Activated T-helper 2 cell treated with anti-CD3 and anti-CD28 coated beads, Interferon-gamma antibody, Interleukin-2, Interleukin-4, amounts not matched to agents 10 μg/mL and 5 μg/mL and 100 μg/mL, durations not matched to agents 14 hours and 24 hours and 36 hours (primary cell): ENCODE measurements at regions not wholly inside any gene's neighbourhood (a gene's known extent, or its start where the extent isn't known, plus 50 kb on each side); places are given as distances from the start of the nearest gene placed in this dataset.

Source experiments
- DNase-seq: peaks from one replicate; pipeline ENCODE4 v3.0.0; 2021; ENCODE audit warnings: low spot score
- H3K27ac Mint-ChIP-seq: one replicate; pipeline ENCODE4 v1.8.0; 2021; ENCODE audit warnings: mixed read lengths
- H3K27me3 Mint-ChIP-seq: one replicate; pipeline ENCODE4 v1.8.0; 2021; ENCODE audit warnings: low read depth, mixed read lengths
- H3K36me3 Mint-ChIP-seq: one replicate; pipeline ENCODE4 v1.8.0; 2021; ENCODE audit warnings: low read depth, mixed read lengths
- H3K4me1 Mint-ChIP-seq: one replicate; pipeline ENCODE4 v1.8.0; 2021; ENCODE audit warnings: low read depth, mixed read lengths
- H3K4me3 Mint-ChIP-seq: one replicate; pipeline ENCODE4 v1.8.0; 2021; ENCODE audit warnings: low read depth, mild to moderate bottlenecking, moderate library complexity, mixed read lengths
- H3K9me3 Mint-ChIP-seq: one replicate; pipeline ENCODE4 v1.8.0; 2021; ENCODE audit warnings: mixed read lengths
- intact Hi-C: fragments of 100-400 bp; cut with micrococcal nuclease; formaldehyde crosslinking; loops from one replicate; pipeline ENCODE4 v1.15.1; 2023

DNA sequence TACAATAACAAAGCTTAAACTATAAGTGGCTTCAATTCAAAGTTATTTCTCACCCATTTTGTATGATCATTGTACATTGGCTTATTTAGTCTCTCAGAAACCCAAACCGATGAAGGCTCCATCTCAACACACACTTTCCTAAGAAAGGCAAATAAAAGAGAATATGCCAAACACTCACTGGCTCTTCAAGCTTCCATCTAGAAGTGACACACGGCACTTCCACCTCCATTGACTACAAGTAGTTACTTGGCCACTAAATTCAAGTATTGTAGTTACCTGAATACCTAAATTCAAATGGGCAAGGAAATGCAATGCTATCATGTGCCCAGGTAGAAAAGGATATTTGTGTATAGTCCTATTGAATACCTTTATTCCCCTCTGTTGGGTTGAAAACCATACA lies 170.6 kb downstream of the OGFRL1 start:
- no peaks in the 10 kb centered on the region for H3K4me1 Mint-ChIP-seq
- no peak for DNase-seq
- intact Hi-C loops = no loop called here
- no peak overlapping the region for H3K4me3 Mint-ChIP-seq
- no peaks in the 10 kb centered on the region for H3K27me3 Mint-ChIP-seq
- H3K9me3 Mint-ChIP-seq = no peaks in the 10 kb centered on the region
- no peak overlapping the region for H3K27ac Mint-ChIP-seq
- no peaks in the 10 kb centered on the region for H3K36me3 Mint-ChIP-seq

DNA sequence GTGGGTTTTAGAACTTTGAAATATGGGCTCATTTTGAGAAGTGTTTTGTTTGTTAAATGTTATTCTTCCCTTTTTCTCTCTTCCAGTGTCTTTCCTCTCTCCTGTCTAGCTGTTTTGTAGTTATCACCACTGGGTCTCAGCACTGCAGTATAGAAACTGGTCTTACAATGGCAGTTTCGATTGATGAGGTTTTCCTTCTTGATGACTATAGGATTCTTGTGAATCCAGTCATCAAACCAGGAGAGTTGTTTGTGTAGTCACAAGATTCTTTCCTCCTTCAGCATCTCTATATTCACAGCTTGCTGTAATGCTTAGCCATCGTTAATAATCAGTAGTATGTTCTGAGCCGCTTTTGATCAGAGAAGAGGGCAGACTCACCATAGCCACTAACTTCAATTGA lies 172.3 kb downstream of the OGFRL1 start:
- no peak overlapping the region for H3K27ac Mint-ChIP-seq
- H3K27me3 Mint-ChIP-seq = no peaks in the 10 kb centered on the region
- H3K36me3 Mint-ChIP-seq = no peaks in the 10 kb centered on the region
- intact Hi-C loops = no loop called here
- no peak overlapping the region for H3K4me3 Mint-ChIP-seq
- no peaks in the 10 kb centered on the region for H3K9me3 Mint-ChIP-seq
- no peak for DNase-seq
- H3K4me1 Mint-ChIP-seq = no peaks in the 10 kb centered on the region

DNA sequence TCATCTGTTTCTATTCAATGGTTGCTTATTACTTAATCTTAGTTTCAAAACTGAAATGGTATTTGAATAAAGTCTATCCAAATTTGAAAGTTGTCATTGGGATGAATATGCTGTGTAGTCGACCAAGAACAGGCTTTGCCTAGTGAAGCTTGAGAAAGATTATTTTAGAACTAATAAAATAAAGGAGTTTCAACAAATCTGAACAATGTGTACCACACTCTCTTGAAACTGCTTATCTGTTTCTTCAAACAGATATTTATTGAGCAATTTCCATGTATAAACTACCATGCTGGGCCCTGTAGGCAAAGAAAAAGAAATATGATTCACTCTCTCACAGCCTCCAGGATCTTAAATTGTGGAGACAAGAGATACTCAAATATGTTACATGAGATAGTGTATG lies 174.4 kb downstream of the OGFRL1 start:
- H3K4me3 Mint-ChIP-seq = no peak overlapping the region
- no peaks in the 10 kb centered on the region for H3K36me3 Mint-ChIP-seq
- no peak for DNase-seq
- H3K27ac Mint-ChIP-seq = no peak overlapping the region
- intact Hi-C loops = no loop called here
- H3K27me3 Mint-ChIP-seq = no peaks in the 10 kb centered on the region
- no peaks in the 10 kb centered on the region for H3K4me1 Mint-ChIP-seq
- no peaks in the 10 kb centered on the region for H3K9me3 Mint-ChIP-seq

DNA sequence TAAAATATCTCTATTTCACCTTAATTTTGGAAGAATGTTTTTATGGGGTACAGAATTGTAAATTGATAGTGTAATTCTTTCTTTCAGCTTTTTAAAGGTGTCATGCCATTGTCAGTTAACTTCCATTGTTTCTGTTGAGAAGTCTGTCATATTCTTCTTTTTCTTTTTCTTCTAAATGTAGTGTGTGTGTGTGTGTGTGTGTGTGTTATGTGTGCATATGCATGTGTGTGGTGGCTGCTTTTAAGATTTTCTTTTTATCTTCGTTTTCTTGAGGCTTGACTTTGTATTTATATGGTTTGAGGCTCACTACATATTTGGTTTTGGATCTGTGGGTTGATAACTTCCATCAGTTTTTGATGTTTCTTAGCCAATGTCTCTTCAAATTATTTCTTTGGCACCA lies 176.5 kb downstream of the OGFRL1 start:
- no peaks in the 10 kb centered on the region for H3K36me3 Mint-ChIP-seq
- no peaks in the 10 kb centered on the region for H3K4me1 Mint-ChIP-seq
- DNase-seq = no peak
- H3K9me3 Mint-ChIP-seq = no peaks in the 10 kb centered on the region
- H3K27ac Mint-ChIP-seq = no peak overlapping the region
- intact Hi-C loops = no loop called here
- no peak overlapping the region for H3K4me3 Mint-ChIP-seq
- no peaks in the 10 kb centered on the region for H3K27me3 Mint-ChIP-seq

DNA sequence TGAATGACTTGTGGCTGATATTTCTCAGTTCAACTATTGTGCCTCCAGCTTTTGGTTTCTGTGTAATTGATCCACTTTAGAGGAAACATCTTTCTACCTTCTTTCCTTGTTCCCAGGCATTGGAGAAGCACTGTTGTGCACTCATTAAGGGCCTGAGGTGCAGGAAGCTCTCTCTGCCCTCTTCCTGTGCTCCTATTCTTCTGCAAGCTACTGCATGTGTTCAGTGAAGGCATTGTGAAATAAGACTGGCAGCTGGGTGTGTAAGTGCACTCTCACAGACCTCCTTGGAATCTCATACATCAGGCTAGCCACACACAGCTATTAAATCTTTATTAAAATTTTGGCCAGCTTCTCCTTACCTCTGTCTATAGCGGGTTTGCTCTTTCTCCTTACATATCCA lies 177.8 kb downstream of the OGFRL1 start:
- H3K36me3 Mint-ChIP-seq = no peaks in the 10 kb centered on the region
- no peaks in the 10 kb centered on the region for H3K4me1 Mint-ChIP-seq
- no peaks in the 10 kb centered on the region for H3K9me3 Mint-ChIP-seq
- DNase-seq = no peak
- no peaks in the 10 kb centered on the region for H3K27me3 Mint-ChIP-seq
- intact Hi-C loops = no loop called here
- no peak overlapping the region for H3K27ac Mint-ChIP-seq
- H3K4me3 Mint-ChIP-seq = no peak overlapping the region

DNA sequence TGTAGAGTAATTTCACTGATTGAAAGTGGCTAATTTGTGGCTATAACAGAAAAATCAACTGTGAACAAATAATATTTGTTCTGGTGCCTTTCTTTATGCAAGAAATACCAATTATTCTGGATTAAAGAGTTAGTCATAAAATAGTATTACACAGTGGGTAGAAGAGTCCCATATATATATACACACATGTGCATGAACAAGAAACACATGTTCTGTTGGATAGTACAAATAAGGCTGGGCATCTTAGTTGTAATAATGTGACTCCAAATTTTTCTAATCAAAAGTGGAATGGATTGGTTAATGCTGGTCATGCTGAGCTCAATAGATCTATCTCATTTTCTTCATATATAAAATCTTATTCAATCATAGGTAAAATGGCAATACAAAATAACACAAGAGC lies 179.4 kb downstream of the OGFRL1 start:
- no peaks in the 10 kb centered on the region for H3K9me3 Mint-ChIP-seq
- no peak for DNase-seq
- no peak overlapping the region for H3K27ac Mint-ChIP-seq
- no peaks in the 10 kb centered on the region for H3K36me3 Mint-ChIP-seq
- H3K27me3 Mint-ChIP-seq = no peaks in the 10 kb centered on the region
- intact Hi-C loops = no loop called here
- no peak overlapping the region for H3K4me3 Mint-ChIP-seq
- H3K4me1 Mint-ChIP-seq = no peaks in the 10 kb centered on the region

DNA sequence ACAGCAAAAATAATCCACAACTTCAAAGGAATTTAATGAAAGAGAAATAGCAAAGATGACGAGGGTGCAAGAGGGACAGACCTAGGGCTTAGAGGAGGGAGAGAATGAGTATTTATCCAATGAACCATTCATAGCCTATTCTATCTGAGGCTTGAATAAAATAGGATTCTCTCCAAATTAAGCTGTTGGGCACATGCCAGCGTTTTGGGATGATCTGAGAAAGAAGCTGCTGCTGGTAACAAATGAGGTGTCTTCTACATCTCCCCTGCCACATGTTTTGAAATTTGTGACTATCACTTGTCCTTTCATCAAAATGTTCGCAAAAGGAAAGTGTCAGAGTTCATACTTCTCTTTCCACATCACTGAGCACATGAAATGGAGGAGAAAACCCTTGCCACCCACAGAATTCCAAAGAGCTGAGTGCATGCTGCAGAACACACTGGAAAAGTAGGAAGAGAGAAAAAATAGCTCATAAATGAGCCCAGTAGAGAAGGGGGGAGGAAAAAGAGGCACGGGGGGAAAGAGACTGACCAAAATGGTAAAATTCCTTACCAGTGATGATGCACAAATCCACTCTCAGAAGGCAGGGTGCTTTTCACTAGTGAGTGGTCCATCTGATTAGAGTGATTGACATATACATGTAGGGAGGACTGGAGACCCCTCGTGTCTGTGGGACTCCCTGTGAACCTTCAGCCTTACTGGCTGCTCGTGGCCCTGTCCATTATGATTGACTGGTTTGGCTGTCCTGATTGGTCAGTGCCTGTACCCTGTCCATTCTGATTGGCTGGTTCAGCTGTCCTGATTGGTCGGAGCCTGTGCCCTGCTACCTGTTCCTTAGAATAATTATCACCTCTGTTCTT lies 180.5 kb downstream of the OGFRL1 start:
- Mint-ChIP-seq H3K27me3 (no peaks in the 10 kb centered on the region), H3K4me1 (no peaks in the 10 kb centered on the region), H3K36me3 (no peaks in the 10 kb centered on the region), H3K4me3 (no peak overlapping the region), H3K9me3 (no peaks in the 10 kb centered on the region), H3K27ac (no peak overlapping the region)
- intact Hi-C loops = no loop called here
- DNase-seq = no peak

DNA sequence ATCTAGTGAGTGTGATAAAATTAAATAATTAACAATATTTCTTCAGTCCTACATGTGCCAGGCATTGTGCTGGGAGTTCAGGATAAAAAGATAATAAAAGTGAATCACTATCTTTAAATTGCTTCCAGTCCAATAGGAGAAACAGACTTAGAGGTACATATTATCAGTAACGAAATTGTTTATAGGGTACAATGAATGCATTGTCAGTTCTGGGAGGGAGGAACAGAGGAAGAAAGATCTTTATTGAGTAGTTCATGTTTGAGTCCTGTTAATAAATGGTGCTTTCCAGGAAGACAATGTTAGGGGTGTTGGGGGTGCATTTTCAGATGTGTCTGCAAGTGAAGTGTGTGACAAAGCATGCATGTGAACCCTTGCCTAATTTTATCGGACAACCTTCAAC lies 183.1 kb downstream of the OGFRL1 start:
- Mint-ChIP-seq H3K36me3 (no peaks in the 10 kb centered on the region), H3K27ac (no peak overlapping the region), H3K4me3 (no peak overlapping the region), H3K27me3 (no peaks in the 10 kb centered on the region), H3K9me3 (no peaks in the 10 kb centered on the region), H3K4me1 (no peaks in the 10 kb centered on the region)
- intact Hi-C loops = no loop called here
- DNase-seq = no peak

DNA sequence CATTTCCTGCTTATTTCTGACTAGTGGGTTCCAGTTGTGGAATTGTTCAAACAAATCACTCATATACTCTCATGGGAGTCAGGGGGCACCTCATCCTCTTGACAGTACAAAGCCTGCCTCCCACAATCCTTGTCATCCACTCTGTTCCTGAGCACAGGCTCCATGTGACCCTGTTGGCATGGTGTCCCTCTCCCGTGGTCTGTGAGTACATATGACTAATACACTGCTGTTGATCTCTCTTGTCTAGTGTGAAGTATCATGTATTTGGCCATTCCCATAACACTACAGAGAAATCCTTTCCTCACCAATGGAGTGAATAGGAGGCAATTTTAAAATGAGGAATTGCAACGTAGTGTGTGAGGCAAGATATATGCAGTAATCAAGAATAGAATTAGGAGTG lies 185.3 kb downstream of the OGFRL1 start:
- DNase-seq = no peak

DNA sequence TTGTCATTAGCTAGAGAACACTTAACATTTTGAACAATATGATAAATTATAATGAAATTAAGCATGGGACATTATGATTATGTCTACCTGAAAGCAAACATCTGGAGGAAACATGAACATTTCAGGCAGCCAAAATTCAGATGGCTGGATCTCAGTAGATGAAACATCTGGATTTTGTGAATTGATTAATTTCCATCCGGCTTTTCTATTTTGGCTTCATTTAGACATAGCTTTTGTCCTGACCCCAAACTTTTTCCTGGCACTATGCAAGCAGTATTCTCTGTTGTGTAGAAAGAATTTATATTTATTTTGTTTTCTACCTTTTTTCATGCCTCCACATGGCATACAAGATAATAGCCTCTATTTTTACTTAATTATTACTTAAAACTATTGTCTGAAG lies 186.3 kb downstream of the OGFRL1 start:
- Mint-ChIP-seq H3K27ac (no peak overlapping the region), H3K27me3 (no peaks in the 10 kb centered on the region), H3K36me3 (no peaks in the 10 kb centered on the region), H3K4me1 (no peaks in the 10 kb centered on the region), H3K4me3 (no peak overlapping the region), H3K9me3 (no peaks in the 10 kb centered on the region)
- intact Hi-C loops = no loop called here
- no peak for DNase-seq

More for the DNA sequence above, 185.3 kb downstream of the OGFRL1 start:
- Mint-ChIP-seq H3K4me3 (no peak overlapping the region), H3K4me1 (no peaks in the 10 kb centered on the region), H3K27ac (no peak overlapping the region), H3K27me3 (no peaks in the 10 kb centered on the region), H3K9me3 (no peaks in the 10 kb centered on the region), H3K36me3 (no peaks in the 10 kb centered on the region)
- intact Hi-C loops = no loop called here

DNA sequence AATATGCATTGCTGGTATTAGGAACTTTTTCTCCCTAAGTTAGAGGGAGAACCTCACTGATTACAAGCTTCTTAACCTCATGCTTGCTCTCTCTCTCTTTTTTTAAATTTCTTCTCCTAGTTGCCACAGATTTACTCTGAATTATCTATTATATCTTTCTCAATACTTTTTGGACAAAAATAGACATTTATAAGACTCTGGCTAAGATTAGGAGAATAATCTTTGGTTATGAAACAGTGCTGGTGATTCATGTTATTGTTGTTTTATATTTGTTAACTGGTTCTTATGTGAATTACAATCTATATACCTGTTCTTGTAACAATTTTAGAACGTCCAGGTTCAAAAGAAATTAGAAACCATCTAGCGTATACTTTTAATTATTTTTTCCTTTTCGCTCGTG lies 187.8 kb downstream of the OGFRL1 start:
- no peak overlapping the region for H3K4me3 Mint-ChIP-seq
- no peaks in the 10 kb centered on the region for H3K9me3 Mint-ChIP-seq
- no peaks in the 10 kb centered on the region for H3K4me1 Mint-ChIP-seq
- DNase-seq = no peak
- H3K36me3 Mint-ChIP-seq = no peaks in the 10 kb centered on the region
- intact Hi-C loops = no loop called here
- H3K27me3 Mint-ChIP-seq = no peaks in the 10 kb centered on the region
- no peak overlapping the region for H3K27ac Mint-ChIP-seq

DNA sequence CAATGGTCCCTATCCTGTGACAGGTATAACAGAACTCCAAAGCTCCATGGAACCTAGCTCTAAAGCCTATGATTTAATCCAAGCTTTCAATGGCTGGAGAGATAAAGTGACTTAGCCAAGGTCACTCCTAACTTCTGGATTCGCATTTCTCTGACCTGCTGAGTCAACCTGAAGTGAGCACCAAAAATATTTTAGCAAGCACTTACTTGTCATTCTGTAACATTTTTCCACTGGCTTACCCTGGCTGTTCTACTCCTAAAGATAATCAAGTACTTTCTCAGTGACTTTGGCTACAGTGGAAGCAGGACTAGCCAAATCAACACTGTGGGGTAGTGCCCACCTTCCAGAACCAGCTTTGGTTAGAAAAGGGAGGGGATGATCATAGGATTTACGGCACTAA lies 188.3 kb downstream of the OGFRL1 start:
- Mint-ChIP-seq H3K4me1 (no peaks in the 10 kb centered on the region), H3K4me3 (no peak overlapping the region), H3K36me3 (no peaks in the 10 kb centered on the region), H3K9me3 (no peaks in the 10 kb centered on the region), H3K27ac (no peak overlapping the region), H3K27me3 (no peaks in the 10 kb centered on the region)
- intact Hi-C loops = no loop called here
- DNase-seq = no peak

DNA sequence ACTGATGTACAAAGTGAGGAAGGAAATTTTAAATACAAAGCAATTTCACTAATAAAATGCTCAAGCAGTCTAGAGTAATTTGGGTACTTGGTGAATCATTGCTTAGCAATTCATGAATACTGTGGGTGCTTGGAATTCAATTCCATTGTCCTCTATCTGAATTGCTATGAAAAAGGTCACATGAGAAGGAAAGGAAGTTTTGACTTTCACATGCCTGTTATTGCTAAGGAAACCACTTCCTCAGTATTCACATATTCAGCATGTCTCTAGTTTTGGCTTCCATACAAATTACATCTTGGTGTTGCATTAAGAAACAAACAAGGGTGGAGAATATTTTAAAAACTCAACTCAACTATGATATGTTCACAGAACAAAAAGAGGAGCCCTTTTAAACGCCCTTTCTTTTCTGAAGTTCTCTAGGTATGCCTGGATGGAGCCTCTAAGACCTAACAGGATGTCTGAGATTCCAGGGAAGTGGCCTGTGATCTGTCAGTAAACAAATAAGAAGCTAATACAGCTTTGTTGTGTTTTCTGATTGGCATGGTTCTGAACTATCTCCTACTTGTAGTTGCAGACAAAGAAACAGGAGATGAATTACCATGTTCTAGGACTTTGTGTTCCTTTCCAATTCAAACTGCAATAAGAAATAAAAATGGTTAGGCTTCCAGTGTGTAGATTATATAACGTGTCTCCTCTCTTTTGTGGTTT lies 190.4 kb downstream of the OGFRL1 start:
- Mint-ChIP-seq H3K27me3 (no peaks in the 10 kb centered on the region), H3K27ac (no peak overlapping the region), H3K4me3 (no peak overlapping the region), H3K36me3 (no peaks in the 10 kb centered on the region), H3K9me3 (no peaks in the 10 kb centered on the region), H3K4me1 (no peaks in the 10 kb centered on the region)
- intact Hi-C loops = no loop called here
- no peak for DNase-seq
